GM13976 (cell line): ENCODE measurements at regions not wholly inside any gene's neighbourhood (a gene's known extent, or its start where the extent isn't known, plus 50 kb on each side); places are given as distances from the start of the nearest gene placed in this dataset.

Source experiments
- DNase-seq: peaks from one replicate; pipeline ENCODE4 v3.0.0; 2012; ENCODE audit warnings: low spot score
- CTCF ChIP-seq: IDR thresholded peaks from 2 replicates; pipeline ENCODE4 v1.5.1; 2012; ENCODE audit warnings: borderline replicate concordance, mild to moderate bottlenecking; ENCODE audit not compliant: insufficient read depth; ENCODE audit errors: extremely low read depth, missing control alignments, control extremely low read depth
- in situ Hi-C: fragments of 300-500 bp; cut with MboI; formaldehyde crosslinking; loops from one replicate; pipeline ENCODE4 v1.12.0; 2022; ENCODE audit warnings: low sequenced_read_pairs, mixed read lengths, inconsistent platforms; ENCODE audit not compliant: unreplicated experiment

- in situ Hi-C loops = no loop called here
- DNase-seq = no peak
- TF ChIP-seq CTCF = no peak
These were observed 227.8 kb downstream of the SPTSSA start for GRCh38 chr14:34234258-34234657.

GRCh38 chr14:34233619-34234018 lies 228.4 kb downstream of the SPTSSA start:
- in situ Hi-C loops = no loop called here
- no peak for TF ChIP-seq CTCF
- no peak for DNase-seq

GRCh38 chr14:34232790-34233189 lies 229.2 kb downstream of the SPTSSA start:
- no peak for DNase-seq
- in situ Hi-C loops = no loop called here
- TF ChIP-seq CTCF = no peak

GRCh38 chr14:34231626-34232025 lies 230.4 kb downstream of the SPTSSA start:
- in situ Hi-C loops = no loop called here
- no peak for TF ChIP-seq CTCF
- DNase-seq = no peak

GRCh38 chr14:34229140-34229539 lies 232.9 kb downstream of the SPTSSA start:
- TF ChIP-seq CTCF = no peak
- no peak for DNase-seq
- in situ Hi-C loops = loop anchor here (10.0 kb wide), 1 partner anchor 384 kb away; no protein-coding TSS in a partner anchor

GRCh38 chr14:34228650-34228976 lies 233.4 kb downstream of the SPTSSA start:
- in situ Hi-C loops = loop anchor here (10.0 kb wide), 1 partner anchor 384 kb away; no protein-coding TSS in a partner anchor
- no peak for DNase-seq

More at GRCh38 chr14:34228650-34228976, 233.4 kb downstream of the SPTSSA start:
- TF ChIP-seq CTCF = no peak
